Heart right ventricle (tissue), 16 donors: ENCODE measurements at regions not wholly inside any gene's neighbourhood (a gene's known extent, or its start where the extent isn't known, plus 50 kb on each side); places are given as distances from the start of the nearest gene placed in this dataset.

Experiments used
- ATAC-seq, 8 donors: fragments of 200-7000 bp; cut with Tn5 transposase; one replicate each; pipeline ENCODE4 v1.9.1; 2020; ENCODE audit warnings: mild to moderate bottlenecking in 8 of 8, moderate library complexity in 8 of 8, moderate number of reproducible peaks in 1 of 8
- DNase-seq, 2 donors: peaks; one replicate each; pipeline ENCODE4 v3.0.0-alpha.2; 2020
- H3K27ac ChIP-seq, 10 donors: fragments of 200-600 bp; sonication (generic) in 2 of 10; one replicate each; pipeline versions ENCODE4 v1.5.0 to v1.8.0; 2020 to 2022; ENCODE audit warnings: mild to moderate bottlenecking in 3 of 10
- H3K27me3 ChIP-seq, 7 donors: fragments of 200-600 bp; one replicate each; pipeline ENCODE4 v1.8.0; 2021 to 2022; ENCODE audit warnings: mild to moderate bottlenecking in 2 of 7
- H3K36me3 ChIP-seq, 9 donors: fragments of 200-600 bp; sonication (generic) in 1 of 9; one replicate each; pipeline versions ENCODE4 v1.5.0 to v1.8.0; 2020 to 2022; ENCODE audit warnings: mild to moderate bottlenecking in 2 of 9
- H3K4me1 ChIP-seq, 9 donors: fragments of 200-600 bp; sonication (generic) in 1 of 9; one replicate each; pipeline versions ENCODE4 v1.5.0 to v1.8.0; 2020 to 2022; ENCODE audit warnings: mild to moderate bottlenecking in 4 of 9
- H3K4me3 ChIP-seq, 10 donors: fragments of 200-600 bp; sonication (generic) in 2 of 10; one replicate each; pipeline versions ENCODE4 v1.5.0 to v1.8.0; 2020 to 2022; ENCODE audit warnings: mild to moderate bottlenecking in 7 of 10, moderate library complexity in 2 of 10
- H3K9me3 ChIP-seq, 11 donors: fragments of 200-600 bp in 10 of 11; sonication (generic) in 2 of 11; one replicate each; pipeline versions ENCODE4 v1.5.0 to v1.8.0; 2013 to 2022; ENCODE audit warnings: mild to moderate bottlenecking in 2 of 11, control low read depth in 1 of 11, moderate library complexity in 1 of 11
- WGBS, 2 donors: extraction: QIAGEN DNeasy Blood & Tissue Kit; methylation state at CpG; one replicate each; pipeline ENCODE4 v1.1.7; 2013; ENCODE audit warnings: inconsistent platforms in 1 of 2; 5-methylcytosine and 5-hydroxymethylcytosine counted together
- intact Hi-C, 10 donors: fragments of 100-400 bp; cut with DNase I; formaldehyde crosslinking; loops; one replicate each; pipeline versions ENCODE4 v1.11.1 to v1.14.2; 2022
- TF ChIP-seq, protein P1 (sequence below), 9 donors: fragments of 200-600 bp; sonication (generic) in 2 of 9; IDR thresholded peaks; one replicate each; pipeline versions ENCODE4 v1.5.0 to v1.8.0; 2021 to 2022; ENCODE audit warnings: antibody characterized with exemption in 9 of 9, mild to moderate bottlenecking in 5 of 9, moderate library complexity in 1 of 9
- donor health status: Arrhythmogenic right ventricular cardiomyopathy.
- donor health status: ischemic (EF 13 %, LVEDD 7.1; RV severe dilation, severe dysfunction).
- donor health status: healthy with polysubstance abuse.
- donor health status: DM: no; HTN: yes; CAD: no.
- donor health status: DM: no; HTN: no; CAD: no.
- donor health status: ischemic (EF 25% LVEDD 6.9; RV normal size, moderate dysfunction).
- donor health status: ischemic (EF 25% LVEDD 5.7; RV mildly dilated, moderate dysfunction).
- donor health status: healthy.
- donor health status: DM: yes; HTN: yes; CAD: no.
- donor health status: Ischemic cardiomyopathy.
- donor health status: ischemic (EF 35%, LVEDD 5.7; RV mildly dilated, moderate dysfunction).
- donor health status: nonischemic (EF 11% LVEDD 7.7; RV severe dilation, severe dysfunction).
- donor health status: DM: yes; HTN: yes; CAD: no.
- donor health status: PGD.
- donor health status: ischemic (EF 29% LVEDD 5.4; RV normal size, mild dysfunction).
- donor health status: nonischemic (EF 23%, LVEDD 6.1; RV moderate dilation, normal function).

DNA sequence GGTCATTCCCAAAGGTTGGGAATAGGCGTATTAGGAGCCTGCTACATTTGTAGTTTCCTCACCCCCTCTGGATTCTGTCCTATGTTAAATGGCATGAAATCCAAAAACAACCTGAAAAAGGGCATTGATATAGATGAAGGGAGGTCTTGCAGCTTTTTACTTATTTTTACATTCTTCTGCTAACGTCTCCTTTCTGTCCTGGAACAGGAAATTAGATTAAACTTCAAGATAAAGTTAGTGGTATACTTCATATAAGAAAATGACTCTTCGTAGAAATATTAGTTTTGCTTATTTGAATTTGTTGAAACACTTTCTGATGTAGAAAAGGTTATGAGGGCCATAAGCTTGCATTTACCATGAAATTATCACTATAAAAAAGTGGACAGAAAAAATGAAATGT, 694.5 kb downstream of the ADCYAP1 start:
- intact Hi-C loops = loop anchor here in 1 of 10 donors (10.0 kb wide), 1 partner anchor 196 kb away; no protein-coding TSS in a partner anchor
- H3K27me3 ChIP-seq = no peaks in the 10 kb centered on the region
- H3K36me3 ChIP-seq = no peaks in the 10 kb centered on the region
- H3K9me3 ChIP-seq = no peaks in the 10 kb centered on the region
- no peak overlapping the region for H3K27ac ChIP-seq
- H3K4me1 ChIP-seq = no peaks in the 10 kb centered on the region
- ATAC-seq = no peak
- TF ChIP-seq, protein P1, sequence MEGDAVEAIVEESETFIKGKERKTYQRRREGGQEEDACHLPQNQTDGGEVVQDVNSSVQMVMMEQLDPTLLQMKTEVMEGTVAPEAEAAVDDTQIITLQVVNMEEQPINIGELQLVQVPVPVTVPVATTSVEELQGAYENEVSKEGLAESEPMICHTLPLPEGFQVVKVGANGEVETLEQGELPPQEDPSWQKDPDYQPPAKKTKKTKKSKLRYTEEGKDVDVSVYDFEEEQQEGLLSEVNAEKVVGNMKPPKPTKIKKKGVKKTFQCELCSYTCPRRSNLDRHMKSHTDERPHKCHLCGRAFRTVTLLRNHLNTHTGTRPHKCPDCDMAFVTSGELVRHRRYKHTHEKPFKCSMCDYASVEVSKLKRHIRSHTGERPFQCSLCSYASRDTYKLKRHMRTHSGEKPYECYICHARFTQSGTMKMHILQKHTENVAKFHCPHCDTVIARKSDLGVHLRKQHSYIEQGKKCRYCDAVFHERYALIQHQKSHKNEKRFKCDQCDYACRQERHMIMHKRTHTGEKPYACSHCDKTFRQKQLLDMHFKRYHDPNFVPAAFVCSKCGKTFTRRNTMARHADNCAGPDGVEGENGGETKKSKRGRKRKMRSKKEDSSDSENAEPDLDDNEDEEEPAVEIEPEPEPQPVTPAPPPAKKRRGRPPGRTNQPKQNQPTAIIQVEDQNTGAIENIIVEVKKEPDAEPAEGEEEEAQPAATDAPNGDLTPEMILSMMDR (IDR thresholded peaks at IDR 0.05) = no peak
- DNase-seq = no peak
- 56 to 57% methylated on average over 3 of the region's 3 CpGs for WGBS, 2 donors
- no peak overlapping the region for H3K4me3 ChIP-seq

DNA sequence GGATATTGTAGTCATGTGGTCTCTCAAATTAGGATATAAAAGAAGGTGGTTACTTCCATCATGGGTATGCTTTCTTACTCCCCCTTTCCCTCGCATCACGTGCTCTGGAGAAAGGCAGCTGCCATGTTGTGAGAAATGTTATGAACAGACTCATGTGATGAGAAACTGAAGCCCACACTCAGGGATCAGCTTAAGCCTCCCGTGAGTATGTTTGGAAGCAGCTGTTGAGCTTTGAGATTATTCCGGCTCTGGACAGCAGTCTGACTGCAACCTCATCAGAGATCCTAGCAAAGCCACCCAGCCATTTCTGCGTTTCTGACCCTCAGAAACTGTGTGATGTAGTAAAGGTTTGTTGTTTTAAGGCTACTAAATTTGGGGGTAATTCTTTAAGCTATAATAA, 700.1 kb downstream of the ADCYAP1 start:
- H3K27me3 ChIP-seq = no peaks in the 10 kb centered on the region
- TF ChIP-seq, protein P1 (IDR thresholded peaks at IDR 0.05) = no peak
- H3K9me3 ChIP-seq = no peaks in the 10 kb centered on the region
- no peak overlapping the region for H3K4me3 ChIP-seq
- DNase-seq (no peak), ATAC-seq (no peak)
- 69 to 70% methylated on average over 5 of the region's 5 CpGs for WGBS, 2 donors
- H3K27ac ChIP-seq = no peak overlapping the region
- intact Hi-C loops = no loop called here
- no peaks in the 10 kb centered on the region for H3K4me1 ChIP-seq
- H3K36me3 ChIP-seq = no peaks in the 10 kb centered on the region

DNA sequence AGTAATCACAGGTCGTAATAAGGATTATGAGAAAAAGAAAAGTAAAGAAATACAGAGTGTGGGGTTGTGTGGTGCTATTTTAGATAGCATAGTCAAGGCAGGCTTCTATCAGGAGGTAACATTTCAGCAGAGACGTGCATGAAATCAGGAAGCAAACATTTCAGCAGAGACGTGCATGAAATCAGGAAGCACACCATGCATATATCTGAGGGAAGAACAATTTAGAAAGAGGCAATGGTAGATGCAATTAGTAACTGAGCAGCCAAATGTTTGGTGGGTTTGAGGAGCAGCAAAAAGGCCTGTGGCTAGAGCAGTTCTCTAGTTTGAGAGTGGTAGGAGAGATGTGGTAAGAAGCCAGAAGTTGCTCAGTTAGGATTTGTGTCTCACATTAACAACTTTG, 713.7 kb downstream of the ADCYAP1 start:
- peaks cover 0 to 10% (median 0%) of the 10 kb centered on the region in 11 donors for H3K9me3 ChIP-seq
- H3K4me1 ChIP-seq = no peaks in the 10 kb centered on the region
- ATAC-seq (no peak), DNase-seq (no peak)
- intact Hi-C loops = no loop called here
- H3K4me3 ChIP-seq = no peak overlapping the region
- H3K27ac ChIP-seq = no peak overlapping the region
- 40 to 45% methylated on average over 3 of the region's 3 CpGs for WGBS, 2 donors
- TF ChIP-seq, protein P1 (IDR thresholded peaks at IDR 0.05) = no peak
- H3K36me3 ChIP-seq = no peaks in the 10 kb centered on the region
- H3K27me3 ChIP-seq = no peaks in the 10 kb centered on the region

DNA sequence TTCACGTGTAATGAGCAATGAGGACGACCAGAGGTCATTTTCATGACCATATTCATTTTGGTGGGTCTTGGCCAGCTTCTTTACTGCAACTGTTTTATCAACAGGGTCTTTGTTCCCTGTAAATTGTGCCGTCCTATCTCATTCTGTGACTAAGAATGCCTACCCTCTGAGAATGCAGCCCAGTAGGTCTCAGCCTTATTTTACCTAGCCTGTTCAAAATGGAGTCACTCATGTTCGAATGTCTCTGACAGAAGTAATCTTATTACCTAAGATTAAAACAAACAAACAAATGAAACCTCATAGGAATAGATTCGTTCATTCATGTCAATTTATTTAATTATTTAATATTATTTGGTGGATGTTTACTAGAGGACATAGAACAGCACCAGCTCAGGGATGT, 714.8 kb downstream of the ADCYAP1 start:
- ATAC-seq (no peak), DNase-seq (no peak)
- Histone ChIP-seq H3K4me3 (no peak overlapping the region), H3K4me1 (no peaks in the 10 kb centered on the region), H3K27me3 (no peaks in the 10 kb centered on the region), H3K27ac (no peak overlapping the region), H3K9me3 (peaks cover 0 to 10% (median 0%) of the 10 kb centered on the region in 11 donors), H3K36me3 (no peaks in the 10 kb centered on the region)
- intact Hi-C loops = no loop called here
- WGBS, 2 donors = 60% methylated on average over 5 of the region's 5 CpGs
- TF ChIP-seq, protein P1 (IDR thresholded peaks at IDR 0.05) = no peak
